DMS79 treated with DMSO at 0.1 percent for 48 hours (cell line): ENCODE measurements at regions not wholly inside any gene's neighbourhood (a gene's known extent, or its start where the extent isn't known, plus 50 kb on each side); places are given as distances from the start of the nearest gene placed in this dataset.

Experiments used
- DNase-seq: peaks from one replicate; lab custom pipeline; 2025; lab: John Stamatoyannopoulos, UW

DNA sequence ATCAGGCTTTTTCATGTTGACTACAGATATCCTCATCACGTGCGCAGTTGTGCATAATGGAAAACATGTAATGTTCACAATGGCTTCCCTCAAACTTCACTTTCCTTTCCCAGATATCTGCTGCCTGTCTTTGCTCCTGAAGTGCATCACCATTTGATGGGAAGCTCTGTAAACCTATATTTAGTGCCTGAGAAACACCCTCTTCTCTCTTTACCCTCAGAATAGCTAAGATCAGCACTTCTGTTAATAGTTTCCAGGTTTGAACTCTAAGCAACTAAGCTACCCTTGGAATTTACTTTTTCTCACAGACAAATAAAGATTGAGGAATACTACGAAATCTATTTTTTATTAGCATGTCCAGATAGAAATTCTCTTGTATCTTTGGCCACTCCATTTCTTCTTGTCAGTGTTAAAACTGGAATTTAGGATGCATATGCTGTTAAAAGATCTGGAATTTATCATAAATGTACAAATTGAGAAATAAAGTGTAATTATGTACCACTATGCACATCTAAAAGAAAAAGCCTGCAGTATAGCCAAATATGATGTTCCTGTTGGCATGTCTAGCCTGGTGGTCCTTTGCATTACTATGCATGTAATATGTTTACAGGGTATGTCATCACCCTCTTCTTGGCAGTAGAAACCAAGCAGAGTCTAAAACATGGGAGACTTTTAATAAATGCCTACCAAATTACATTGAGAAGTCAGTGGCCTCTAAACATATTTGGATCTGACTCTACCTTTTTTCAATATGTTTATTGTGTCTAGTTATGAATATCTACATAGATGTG is 278.7 kb downstream of the FIGN start:
- no peak for DNase-seq

DNA sequence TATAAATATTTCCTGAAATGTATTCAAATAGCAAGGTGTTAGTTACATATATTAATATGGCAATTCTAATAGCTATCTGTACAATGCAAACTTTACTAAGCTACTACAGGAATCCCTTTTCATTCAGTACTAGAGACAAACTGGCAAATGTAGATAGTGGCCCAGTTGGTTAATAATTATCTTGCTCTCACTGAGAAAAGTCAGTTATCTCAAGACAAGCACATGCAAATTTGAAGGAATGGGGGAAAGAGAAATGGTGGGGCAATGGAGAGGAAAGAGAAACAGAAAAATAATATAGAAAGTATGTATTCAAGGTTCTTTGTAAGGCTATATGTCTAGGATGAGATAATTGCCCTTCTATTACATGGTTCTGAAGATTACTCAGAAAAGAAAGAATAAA is 280.0 kb downstream of the FIGN start:
- DNase-seq, result no peak

DNA sequence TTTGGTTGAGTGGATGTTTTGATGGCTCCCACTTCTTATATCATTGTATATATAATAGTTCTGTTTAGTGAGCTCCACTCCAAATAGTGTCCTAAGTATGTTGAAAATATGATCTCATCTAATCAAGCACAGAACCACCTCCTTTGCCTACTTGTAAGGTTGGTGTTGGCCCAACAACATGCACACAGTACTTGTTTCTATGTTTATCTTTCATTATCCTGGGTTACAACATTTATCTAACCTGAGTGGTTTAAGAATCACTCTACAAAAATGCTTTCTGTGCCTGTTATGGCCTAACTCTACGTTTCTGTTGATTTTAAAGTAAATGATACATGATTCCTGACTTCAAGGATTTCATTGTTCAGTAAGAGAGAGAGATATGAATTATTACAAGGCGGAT is 281.9 kb downstream of the FIGN start:
- DNase-seq, result no peak

DNA sequence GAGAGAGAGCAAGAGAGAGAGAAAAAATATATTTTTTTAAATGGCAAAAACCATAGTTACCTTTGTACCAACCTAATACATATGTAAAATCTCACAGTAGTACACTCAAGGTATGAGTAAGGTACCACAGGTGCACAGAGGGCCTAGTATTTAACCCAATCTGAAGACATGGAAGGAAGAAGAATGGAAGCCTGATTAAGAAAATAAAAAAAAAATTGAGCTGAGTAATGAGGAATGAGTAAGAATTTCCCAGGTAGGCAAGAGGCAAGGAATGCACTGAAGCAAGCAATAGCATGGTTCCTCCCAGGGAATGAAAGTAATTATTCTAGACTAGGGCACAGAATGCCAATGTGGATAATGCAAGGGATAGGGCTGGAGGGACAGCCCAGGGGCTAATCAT is 294.2 kb downstream of the FIGN start:
- DNase-seq, result no peak

- DNase-seq, result no peak
These were observed 298.8 kb downstream of the FIGN start for GRCh38 chr2:163436963-163437362.

DNA sequence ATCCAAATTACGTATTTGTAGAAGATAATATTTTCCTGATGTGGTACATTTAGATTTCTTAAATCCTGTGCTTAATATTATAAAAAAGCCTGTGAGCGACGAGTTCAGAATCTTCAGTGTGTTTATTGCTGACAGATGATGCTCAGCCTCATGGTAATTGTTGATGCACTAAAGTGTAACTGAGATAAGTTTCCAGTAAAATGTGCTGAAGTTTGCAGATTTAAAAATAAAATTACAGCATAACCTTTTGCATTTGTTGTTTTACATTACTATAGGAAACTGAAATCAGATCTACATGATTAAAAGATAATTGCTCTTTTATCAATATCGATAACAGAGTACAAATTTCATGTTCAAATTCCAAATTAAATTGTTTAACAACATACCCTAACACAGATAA is 307.6 kb downstream of the FIGN start:
- DNase-seq, result no peak

DNA sequence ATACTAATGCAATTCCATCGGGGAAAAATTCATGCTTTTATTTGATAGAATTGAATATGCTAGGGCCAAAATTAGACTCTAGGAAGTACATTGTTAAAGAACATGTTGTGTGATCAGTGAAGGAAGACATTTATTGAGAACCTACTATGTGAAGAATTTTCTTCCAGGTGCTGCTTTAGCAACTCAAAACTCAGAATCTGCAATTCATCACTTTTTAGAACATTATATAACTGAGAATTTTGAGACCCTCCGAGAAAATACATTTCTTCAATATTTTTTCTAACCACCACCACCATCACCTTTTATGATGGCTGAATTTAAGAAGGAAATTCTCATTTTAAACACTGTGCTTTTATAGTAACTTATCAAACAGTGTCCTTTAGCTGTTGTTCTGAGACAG is 315.2 kb downstream of the FIGN start:
- no peak for DNase-seq

GRCh38 chr2:163419000-163419830 is 316.6 kb downstream of the FIGN start:
- DNase-seq, result no peak

DNA sequence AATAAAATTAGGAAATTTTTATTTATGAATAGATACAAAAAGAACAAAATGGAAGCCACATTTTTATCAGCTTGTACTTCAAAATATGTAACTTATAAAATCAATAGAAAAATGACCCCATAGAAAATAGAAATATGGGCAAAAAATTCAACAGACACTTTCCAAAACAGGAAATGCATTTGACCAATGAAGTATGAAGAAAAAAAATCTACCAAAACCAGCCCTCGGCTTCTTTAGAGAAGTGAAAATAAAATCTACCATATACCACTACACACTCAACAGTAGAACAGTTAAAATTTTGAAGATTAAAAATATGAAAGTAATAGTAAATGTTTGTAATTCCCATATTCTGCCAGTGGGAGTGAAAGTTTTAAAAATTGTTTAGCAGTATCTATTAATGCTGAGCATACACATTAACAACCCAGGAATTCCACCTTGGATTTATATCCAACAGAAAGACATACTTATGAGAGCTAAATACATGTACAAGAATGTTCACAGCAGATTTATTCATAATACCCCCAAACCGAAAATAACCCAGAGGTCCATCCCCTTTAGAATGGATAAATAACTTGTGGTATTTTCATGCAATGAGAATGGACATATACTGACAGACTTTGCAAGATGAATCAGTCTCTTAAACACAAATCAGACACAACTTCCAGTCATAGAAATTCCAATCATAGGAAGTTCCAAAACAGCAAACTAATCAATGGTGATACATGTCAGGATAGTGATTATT is 318.0 kb downstream of the FIGN start:
- no peak for DNase-seq

- no peak for DNase-seq
These were observed 321.7 kb downstream of the FIGN start for GRCh38 chr2:163414121-163414520.

GRCh38 chr2:163407296-163407695 is 328.5 kb downstream of the FIGN start:
- DNase-seq, result no peak

DNA sequence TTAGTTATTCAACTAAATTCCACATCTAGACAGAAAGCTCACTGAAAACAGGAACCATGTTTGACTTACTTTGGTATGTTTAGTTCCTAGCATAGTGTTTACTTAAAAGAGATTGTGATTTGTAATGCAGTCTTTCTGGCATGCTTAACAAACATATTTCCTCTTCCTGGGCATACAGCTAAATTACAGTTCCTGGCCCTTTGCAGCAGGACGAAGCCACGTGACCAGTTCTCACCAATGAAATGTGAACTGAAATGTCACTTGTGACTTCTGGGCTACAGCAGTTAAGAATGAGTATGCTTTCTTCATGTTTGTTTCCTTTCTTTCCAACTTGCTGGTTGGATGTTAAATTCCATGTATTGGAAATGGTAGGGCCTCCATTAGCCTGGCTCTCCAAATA is 330.5 kb downstream of the FIGN start:
- no peak for DNase-seq

DNA sequence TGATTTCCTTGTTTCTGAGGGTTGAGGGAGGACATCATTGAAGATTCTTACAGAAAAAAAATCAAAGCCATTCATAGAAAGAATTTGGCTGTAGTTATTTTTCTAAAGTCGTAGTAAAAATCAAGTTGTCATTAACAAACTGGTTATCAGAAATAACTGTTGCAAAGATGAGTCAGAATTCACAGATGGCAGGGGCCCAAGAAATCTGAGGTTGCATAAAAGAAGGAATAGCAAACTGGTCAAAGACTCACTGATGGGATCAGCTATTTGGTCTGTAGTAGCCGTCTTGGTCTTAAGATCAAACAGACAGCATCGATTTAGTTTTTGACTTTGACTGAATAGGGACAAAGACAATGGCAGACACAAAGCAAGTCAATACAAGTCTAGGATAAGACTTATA is 334.3 kb downstream of the FIGN start:
- no peak for DNase-seq

DNA sequence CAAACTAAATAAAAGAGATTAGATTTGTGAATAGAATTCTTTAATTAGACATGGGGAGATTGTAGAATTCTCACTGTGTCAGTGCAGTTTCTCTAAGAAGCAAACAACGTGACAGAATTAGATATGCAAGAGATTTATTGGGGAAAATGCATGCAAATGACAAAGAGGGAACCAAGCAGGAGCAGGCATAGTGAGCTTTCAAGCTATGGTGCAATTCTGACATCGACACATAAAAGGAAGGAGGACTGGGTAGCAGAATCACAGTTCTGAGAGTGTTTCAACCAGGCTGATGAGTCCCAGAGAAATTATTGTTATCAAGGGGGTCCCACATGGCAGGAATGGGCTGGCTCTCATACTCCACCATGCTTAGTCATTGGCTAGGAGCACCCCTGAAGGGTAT is 338.4 kb downstream of the FIGN start:
- no peak for DNase-seq

DNA sequence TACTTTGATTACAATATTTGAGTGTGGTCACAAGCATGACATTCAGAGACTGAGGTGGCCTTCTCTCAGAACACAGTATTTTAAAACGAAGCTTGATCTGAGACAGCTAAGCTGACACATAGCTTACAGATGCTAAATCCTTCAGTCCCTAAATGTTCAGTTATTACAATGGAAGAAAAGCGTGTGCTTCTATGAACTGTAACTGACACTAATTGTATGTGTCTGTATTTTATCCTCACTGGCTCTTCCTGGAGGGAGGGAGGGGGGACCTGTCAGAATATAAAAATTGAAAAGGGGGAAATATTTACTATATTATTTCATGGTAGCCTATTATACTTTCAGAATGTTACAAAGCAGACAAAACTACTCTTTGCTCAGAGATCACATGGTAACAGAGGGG is 340.2 kb downstream of the FIGN start:
- DNase-seq, result no peak

GRCh38 chr2:163389838-163390237 is 346.0 kb downstream of the FIGN start:
- no peak for DNase-seq

DNA sequence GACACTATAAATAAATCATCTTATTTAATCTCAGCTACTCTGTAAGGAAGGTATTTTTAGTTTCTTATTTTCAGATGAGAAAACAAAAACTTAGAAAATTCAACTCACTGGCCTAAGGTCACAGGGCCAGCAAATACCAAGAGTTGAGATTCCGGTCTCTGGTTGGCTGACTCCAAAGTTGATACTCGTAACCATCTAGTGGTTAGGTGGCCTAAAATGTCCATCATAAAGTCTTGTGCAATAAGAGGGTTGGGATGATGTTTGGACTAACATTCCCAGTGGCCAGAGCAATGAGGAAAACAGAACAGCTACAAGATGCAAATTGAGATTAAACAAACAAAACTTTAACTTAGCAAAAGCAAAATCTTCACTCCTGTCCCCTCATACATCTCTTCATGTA is 360.3 kb downstream of the FIGN start:
- no peak for DNase-seq

- DNase-seq, result no peak
These were observed 360.7 kb downstream of the FIGN start for GRCh38 chr2:163375070-163375469.

GRCh38 chr2:163374282-163374681 is 361.5 kb downstream of the FIGN start:
- DNase-seq, result no peak

GRCh38 chr2:163373496-163373895 is 362.3 kb downstream of the FIGN start:
- DNase-seq, result no peak

DNA sequence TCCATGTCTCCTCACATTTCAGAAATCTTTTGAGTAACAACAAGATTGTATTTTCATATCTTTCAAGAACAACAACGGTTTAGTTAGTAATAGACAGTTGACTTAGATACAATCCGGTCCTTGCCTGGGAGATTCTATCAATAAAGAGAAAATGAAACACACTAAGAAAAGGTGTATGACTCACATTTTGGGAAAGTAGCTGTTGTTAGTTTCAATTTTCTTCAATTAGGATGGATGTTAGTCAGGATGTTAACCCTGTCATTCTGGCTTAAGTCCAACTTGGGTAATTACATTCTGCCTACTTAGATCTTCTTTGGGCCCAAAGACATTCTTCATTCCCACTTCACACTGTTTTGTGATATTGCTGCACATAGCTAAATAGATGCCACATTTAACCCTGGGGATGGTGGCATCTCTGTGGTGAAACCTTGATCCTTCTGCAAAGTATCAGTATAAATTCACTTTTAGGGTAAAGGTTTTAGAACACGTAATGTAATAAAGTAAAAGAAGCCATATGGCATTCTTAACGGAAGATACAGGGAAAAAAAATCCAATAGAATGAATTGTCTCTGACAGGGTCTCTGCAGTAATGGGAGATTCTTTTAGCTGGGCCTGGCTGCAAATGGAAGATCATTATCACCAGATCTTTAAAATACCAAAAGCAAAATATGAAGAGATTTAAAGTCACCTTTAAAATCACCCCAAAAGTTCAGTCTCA is 365.5 kb downstream of the FIGN start:
- no peak for DNase-seq

- DNase-seq, result no peak
These were observed 366.7 kb downstream of the FIGN start for GRCh38 chr2:163369111-163369510.
